ENCODE measurements at regions not wholly inside any gene's neighbourhood (a gene's known extent, or its start where the extent isn't known, plus 50 kb on each side); places are given as distances from the start of the nearest gene placed in this dataset.

DNA sequence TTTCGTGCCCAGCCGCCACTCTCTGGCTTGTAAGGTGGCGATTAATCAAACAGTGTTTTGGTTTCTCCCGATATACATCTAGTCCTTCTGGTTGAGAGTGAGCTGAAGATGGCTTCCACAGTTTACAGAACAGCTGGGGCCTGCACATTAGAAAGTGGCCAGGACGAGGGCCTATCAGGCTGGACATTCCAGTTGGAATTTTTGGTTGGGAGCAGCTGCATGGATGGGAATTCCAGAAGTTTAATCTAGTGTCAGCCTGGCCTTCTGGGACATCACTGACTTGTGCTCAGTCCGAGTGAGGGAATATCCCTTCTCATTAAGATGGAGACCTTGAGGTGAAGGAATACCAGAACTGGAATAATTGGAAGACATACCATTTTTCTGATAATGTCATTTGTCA is 118.1 kb upstream of the SIX2 start:
- no peak overlapping the region for H3K4me3 Mint-ChIP-seq (ENCODE audit: unreplicated experiment)
- no peaks in the 10 kb centered on the region for H3K36me3 Mint-ChIP-seq (ENCODE audit: unreplicated experiment)
- H3K27me3 Mint-ChIP-seq (ENCODE audit: unreplicated experiment) = no peaks in the 10 kb centered on the region
- H3K9me3 Mint-ChIP-seq (ENCODE audit: unreplicated experiment) = no peaks in the 10 kb centered on the region
- no peak for TF ChIP-seq CTCF (IDR thresholded peaks at IDR 0.05; ENCODE audit: partially characterized antibody, unreplicated experiment)
- no peak overlapping the region for H3K27ac Mint-ChIP-seq (ENCODE audit: unreplicated experiment)
- H3K4me1 Mint-ChIP-seq (ENCODE audit: low read depth, unreplicated experiment) = no peaks in the 10 kb centered on the region
- no peak for DNase-seq

DNA sequence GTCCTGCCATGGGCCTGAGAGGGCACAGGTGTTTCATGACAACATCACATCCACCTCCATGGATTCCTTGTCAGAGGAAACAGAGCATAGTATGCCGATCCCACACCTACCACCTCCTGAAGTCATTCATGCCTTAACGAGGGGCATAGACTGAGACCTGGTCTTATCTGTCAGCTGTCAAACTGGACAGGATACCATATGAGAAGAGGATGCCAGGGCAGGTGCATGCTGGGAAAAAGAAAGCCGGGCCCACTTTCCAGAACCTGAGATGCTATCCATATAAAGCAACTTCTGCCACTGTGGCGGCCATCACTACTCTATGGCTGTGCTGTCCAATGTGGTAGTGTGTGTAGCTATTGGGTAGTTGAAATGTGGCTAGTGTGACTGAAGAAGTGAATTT is 116.0 kb upstream of the SIX2 start:
- H3K27ac Mint-ChIP-seq (ENCODE audit: unreplicated experiment) = no peak overlapping the region
- TF ChIP-seq CTCF (IDR thresholded peaks at IDR 0.05; ENCODE audit: partially characterized antibody, unreplicated experiment) = no peak
- H3K36me3 Mint-ChIP-seq (ENCODE audit: unreplicated experiment) = no peaks in the 10 kb centered on the region
- no peak for DNase-seq
- no peaks in the 10 kb centered on the region for H3K27me3 Mint-ChIP-seq (ENCODE audit: unreplicated experiment)
- H3K4me1 Mint-ChIP-seq (ENCODE audit: low read depth, unreplicated experiment) = no peaks in the 10 kb centered on the region
- no peaks in the 10 kb centered on the region for H3K9me3 Mint-ChIP-seq (ENCODE audit: unreplicated experiment)
- H3K4me3 Mint-ChIP-seq (ENCODE audit: unreplicated experiment) = no peak overlapping the region

- no peak for DNase-seq
- Mint-ChIP-seq H3K9me3 (ENCODE audit: unreplicated experiment) (no peaks in the 10 kb centered on the region), H3K4me3 (ENCODE audit: unreplicated experiment) (no peak overlapping the region), H3K4me1 (ENCODE audit: low read depth, unreplicated experiment) (no peaks in the 10 kb centered on the region), H3K27ac (ENCODE audit: unreplicated experiment) (no peak overlapping the region), H3K27me3 (ENCODE audit: unreplicated experiment) (no peaks in the 10 kb centered on the region), H3K36me3 (ENCODE audit: unreplicated experiment) (no peaks in the 10 kb centered on the region)
- TF ChIP-seq CTCF (IDR thresholded peaks at IDR 0.05; ENCODE audit: partially characterized antibody, unreplicated experiment) = no peak
These were observed 115.2 kb upstream of the SIX2 start for GRCh38 chr2:45124456-45124855.

- TF ChIP-seq CTCF (IDR thresholded peaks at IDR 0.05; ENCODE audit: partially characterized antibody, unreplicated experiment) = no peak
- DNase-seq = no peak
- Mint-ChIP-seq H3K36me3 (ENCODE audit: unreplicated experiment) (no peaks in the 10 kb centered on the region), H3K27ac (ENCODE audit: unreplicated experiment) (no peak overlapping the region), H3K4me1 (ENCODE audit: low read depth, unreplicated experiment) (no peaks in the 10 kb centered on the region), H3K4me3 (ENCODE audit: unreplicated experiment) (no peak overlapping the region), H3K27me3 (ENCODE audit: unreplicated experiment) (no peaks in the 10 kb centered on the region), H3K9me3 (ENCODE audit: unreplicated experiment) (no peaks in the 10 kb centered on the region)
These were observed 114.4 kb upstream of the SIX2 start for GRCh38 chr2:45123521-45124191.

DNA sequence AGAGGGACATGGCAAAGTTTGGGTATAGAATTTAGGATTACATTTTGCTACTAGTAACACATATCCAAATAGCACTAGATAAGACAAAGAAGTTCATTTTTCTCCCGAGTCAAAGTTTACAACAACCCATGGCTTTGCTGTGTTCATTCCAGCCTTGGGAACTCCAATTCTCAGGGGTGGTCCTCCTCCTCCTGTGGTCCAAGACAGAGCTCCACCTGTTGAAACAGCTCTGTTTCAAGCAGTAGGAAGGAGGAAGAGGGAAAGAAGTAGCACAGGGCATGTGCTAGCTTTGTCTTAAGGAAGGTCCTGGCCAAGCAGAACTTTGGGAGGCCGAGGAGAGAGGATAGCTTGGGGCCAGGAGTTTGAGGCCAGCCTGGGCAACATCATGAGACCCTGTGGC is 113.8 kb upstream of the SIX2 start:
- Mint-ChIP-seq H3K27me3 (ENCODE audit: unreplicated experiment) (no peaks in the 10 kb centered on the region), H3K4me1 (ENCODE audit: low read depth, unreplicated experiment) (no peaks in the 10 kb centered on the region), H3K36me3 (ENCODE audit: unreplicated experiment) (no peaks in the 10 kb centered on the region), H3K4me3 (ENCODE audit: unreplicated experiment) (no peak overlapping the region), H3K9me3 (ENCODE audit: unreplicated experiment) (no peaks in the 10 kb centered on the region), H3K27ac (ENCODE audit: unreplicated experiment) (no peak overlapping the region)
- no peak for TF ChIP-seq CTCF (IDR thresholded peaks at IDR 0.05; ENCODE audit: partially characterized antibody, unreplicated experiment)
- no peak for DNase-seq
